HG03045 (cell line): ENCODE measurements at regions not wholly inside any gene's neighbourhood (a gene's known extent, or its start where the extent isn't known, plus 50 kb on each side); places are given as distances from the start of the nearest gene placed in this dataset.
A peak's percentile ranks its signal among the peaks of the same experiment; 100 is the strongest.
"Not testable (repeated sequence)": the region's sequence is repeated elsewhere in the genome, so short reads cannot be mapped to it uniquely, and the experiment has no call there.

Experiments
- ATAC-seq: cut with Tn5 transposase; IDR thresholded peaks from one replicate; pipeline ENCODE4 v1.9.1; 2021; ENCODE audit warnings: mild to moderate bottlenecking, moderate library complexity; ENCODE audit not compliant: unreplicated experiment

GRCh38 chr3:20517316-20517715 is 331.3 kb upstream of the SGO1 start:
- not testable (repeated sequence) for ATAC-seq

GRCh38 chr3:20516311-20516710 is 330.3 kb upstream of the SGO1 start:
- ATAC-seq, result no peak

- ATAC-seq, result no peak
Measured at GRCh38 chr3:20515834-20516233, 329.8 kb upstream of the SGO1 start.

GRCh38 chr3:20511863-20512505 is 326.0 kb upstream of the SGO1 start:
- ATAC-seq, result peak; percentile 86

- no peak for ATAC-seq
Measured at GRCh38 chr3:20510396-20510795, 324.4 kb upstream of the SGO1 start.

GRCh38 chr3:20503394-20504082 is 317.5 kb upstream of the SGO1 start:
- no peak for ATAC-seq

- ATAC-seq, result no peak
Measured at GRCh38 chr3:20490996-20491395, 305.0 kb upstream of the SGO1 start.

DNA sequence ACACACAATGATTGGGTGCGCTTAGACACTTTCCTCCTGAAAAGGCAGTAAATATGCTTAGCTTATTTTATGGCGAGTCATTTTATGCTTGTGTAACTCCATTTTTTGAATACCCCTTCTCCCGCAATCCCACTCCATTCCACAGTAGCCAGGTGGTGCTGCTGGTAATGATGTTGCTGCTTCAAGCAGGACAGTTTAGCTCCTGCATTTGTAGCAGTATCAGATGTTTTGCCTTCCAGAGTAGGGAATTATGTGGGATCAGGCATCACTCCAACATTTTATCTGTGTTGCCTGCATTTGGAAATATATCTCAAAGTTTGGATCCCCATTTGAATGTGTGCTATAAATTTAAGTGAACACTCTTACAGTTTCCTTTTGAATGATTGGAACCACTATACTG is 302.1 kb upstream of the SGO1 start:
- no peak for ATAC-seq

DNA sequence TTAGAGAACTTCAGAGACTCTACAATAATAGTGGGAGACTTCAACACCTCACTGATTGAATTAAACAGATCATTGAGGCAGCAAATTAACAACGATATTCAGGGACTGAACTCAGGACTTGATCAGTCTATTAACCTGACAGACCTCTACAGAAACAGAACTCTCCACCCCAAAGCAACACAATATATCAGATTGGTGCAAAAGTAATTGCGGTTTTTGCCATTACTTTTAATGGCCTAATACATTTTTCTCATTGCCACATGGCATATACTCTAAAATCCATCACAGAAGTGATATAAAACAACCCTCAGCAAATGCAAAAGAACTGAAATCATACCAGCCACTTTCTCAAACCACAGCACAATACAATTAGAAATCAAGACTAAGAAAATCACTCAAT is 298.1 kb upstream of the SGO1 start:
- ATAC-seq, result no peak

GRCh38 chr3:20482350-20482749 is 296.3 kb upstream of the SGO1 start:
- no peak for ATAC-seq

- ATAC-seq, result no peak
Measured at GRCh38 chr3:20480786-20481365, 294.9 kb upstream of the SGO1 start.

GRCh38 chr3:20478436-20478835 is 292.4 kb upstream of the SGO1 start:
- ATAC-seq, result no peak

GRCh38 chr3:20464237-20464636 is 278.2 kb upstream of the SGO1 start:
- ATAC-seq, result not testable (repeated sequence)

DNA sequence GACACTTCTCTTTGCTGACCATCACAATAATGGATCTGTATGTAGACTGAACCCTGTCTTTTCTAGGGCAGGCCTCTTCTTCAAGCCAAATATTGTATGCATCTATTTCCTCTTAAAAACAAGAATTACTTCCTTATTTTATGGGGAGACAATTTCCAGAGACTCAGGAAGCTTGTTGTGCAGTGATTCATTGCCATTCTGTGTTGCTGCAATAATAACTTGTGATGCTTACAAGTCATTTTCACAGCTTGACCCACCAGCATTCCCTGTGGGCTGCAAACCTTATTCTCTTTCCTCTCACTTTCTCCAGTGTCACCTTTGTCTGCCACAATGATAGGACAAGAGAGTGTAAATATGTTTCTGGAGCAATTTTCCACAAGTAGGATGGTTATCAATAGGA is 276.7 kb upstream of the SGO1 start:
- ATAC-seq, result no peak

GRCh38 chr3:20462226-20462625 is 276.2 kb upstream of the SGO1 start:
- ATAC-seq, result no peak

DNA sequence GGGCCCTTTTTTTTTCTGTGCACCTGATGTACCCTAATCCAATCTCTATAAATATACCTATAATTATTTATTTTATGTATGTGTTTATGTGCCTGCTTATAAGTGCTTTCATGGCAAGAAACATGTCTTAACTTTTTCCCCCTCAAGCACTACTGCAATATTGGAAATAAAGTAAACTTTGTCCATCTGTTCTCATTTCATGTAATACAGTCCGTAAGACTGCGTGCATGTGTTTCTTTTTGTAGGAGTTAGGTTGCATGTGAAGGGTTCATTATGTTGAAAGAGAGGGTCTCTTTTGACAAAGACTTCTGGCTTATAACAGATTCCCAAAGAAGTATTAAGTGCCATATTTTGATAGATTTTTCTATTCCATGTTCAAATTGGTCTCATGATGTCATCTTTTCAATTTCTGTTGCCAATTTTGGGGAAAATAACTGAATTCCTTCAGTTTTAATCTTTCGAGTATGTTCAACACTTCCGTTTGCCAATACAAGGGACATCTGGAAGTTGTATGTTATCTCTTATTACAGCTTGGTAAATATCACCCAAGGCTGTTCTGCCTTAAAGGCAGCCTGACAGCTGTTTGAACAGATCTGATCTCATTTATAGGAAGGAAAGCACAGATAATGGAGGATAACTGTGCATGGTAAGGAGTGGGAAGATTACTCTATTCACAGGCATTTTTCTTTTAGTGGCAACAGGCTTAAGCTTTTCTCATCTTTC is 273.1 kb upstream of the SGO1 start:
- ATAC-seq, result no peak

DNA sequence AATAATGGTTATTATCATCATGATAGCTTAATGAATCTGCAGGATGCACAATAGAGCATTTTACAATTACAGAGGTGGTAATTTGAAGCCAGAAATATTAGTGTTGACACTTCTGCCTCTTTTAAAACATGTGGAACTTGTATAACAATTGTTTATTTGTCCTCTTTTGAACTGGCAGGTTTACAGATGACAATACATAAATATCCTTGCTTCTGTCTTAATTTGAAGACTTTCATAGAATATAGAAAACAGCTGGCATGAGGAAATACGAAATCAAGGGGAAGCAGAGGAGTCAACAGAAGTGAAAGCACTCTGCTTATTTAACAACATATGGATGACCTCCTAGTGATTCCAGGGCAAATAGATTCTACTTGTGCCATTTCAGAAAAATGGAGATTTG is 270.5 kb upstream of the SGO1 start:
- no peak for ATAC-seq

- no peak for ATAC-seq
Measured at GRCh38 chr3:20451170-20451569, 265.2 kb upstream of the SGO1 start.

- ATAC-seq, result no peak
Measured at GRCh38 chr3:20450611-20451010, 264.6 kb upstream of the SGO1 start.

DNA sequence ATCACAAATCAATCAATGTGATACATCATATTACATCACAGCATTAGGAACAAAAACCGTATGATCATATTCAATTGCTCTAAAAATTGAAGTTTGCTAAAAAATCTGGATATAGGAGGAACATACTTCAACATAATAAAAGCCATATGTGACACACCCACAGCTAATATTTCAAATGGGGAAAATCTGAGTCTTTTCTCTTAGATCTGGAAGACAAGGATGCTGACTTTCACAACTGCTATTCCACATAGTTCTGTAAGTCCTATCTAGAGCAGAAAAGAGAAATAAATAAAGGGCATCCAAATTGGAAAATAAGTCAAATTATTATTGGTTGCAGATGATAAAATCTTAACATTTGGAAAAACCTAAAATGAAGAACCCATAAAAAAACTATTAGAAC is 256.8 kb upstream of the SGO1 start:
- no peak for ATAC-seq

- not testable (repeated sequence) for ATAC-seq
Measured at GRCh38 chr3:20427268-20427667, 241.3 kb upstream of the SGO1 start.

- ATAC-seq, result no peak
Measured at GRCh38 chr3:20425138-20425537, 239.1 kb upstream of the SGO1 start.
